ENCODE measurements at regions not wholly inside any gene's neighbourhood (a gene's known extent, or its start where the extent isn't known, plus 50 kb on each side); places are given as distances from the start of the nearest gene placed in this dataset.
"Not testable (repeated sequence)": the region's sequence is repeated elsewhere in the genome, so short reads cannot be mapped to it uniquely, and the experiment has no call there.

DNA sequence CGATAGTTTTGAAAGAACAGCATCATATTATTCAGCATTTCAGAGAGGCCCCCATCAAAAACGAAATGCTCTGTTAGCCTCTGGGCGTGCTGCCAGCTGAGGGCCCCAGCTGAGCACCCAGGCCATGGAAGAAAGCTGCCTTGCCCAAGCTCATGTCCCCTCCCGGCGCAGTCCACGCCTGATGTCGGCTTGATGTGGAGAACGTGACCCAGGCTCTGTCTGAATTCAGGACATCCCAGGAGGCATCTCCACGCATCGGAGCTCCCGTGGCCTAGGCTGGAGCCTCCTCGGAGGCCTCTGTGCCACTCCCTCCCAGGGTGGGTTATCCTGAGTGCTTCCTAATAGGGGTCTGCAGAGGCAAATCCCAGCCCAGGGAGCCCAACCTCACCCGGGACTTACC lies 218.3 kb upstream of the AKR1E2 start:
- H3K27me3 Mint-ChIP-seq = peaks cover 6 to 7% of the 10 kb centered on the region in 2 donors
- CTCF ChIA-PET = no interaction called here

DNA sequence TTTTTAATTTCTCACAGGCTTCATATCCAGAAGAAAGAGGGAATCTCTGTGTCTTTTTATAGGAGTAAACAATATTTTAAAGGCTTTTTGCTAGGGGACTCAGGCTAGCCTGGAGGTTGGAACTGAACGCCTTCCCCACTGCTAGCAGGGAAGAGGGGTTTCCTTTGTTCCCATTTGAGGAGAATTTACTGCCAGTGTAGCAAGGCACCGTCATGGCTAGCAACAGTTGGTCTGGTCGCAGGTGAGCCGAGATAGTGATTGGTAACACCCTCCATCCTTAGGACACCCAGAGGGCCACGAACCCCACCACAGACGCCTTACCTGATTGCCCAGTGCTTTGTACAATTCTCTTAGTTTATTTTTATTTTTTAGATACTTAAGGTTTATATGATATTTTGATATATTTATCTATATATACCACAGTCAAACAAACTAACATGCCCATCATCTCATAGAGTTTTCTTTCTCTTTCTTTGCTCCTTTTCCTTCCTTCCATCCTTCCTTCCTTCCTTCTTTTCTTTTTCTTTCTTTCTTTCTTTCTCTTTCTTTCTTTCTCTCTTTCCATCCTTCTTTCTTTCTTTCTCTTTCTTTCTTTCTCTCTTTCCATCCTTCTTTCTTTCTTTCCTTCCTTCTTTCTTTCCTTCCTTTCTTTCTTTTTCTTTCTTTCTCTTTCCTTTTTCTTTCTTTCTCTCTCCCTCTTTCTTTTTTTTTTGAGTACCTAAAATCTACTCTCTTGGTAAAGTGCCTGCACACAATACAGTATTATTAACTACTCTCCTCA lies 219.0 kb upstream of the AKR1E2 start:
- Histone ChIP-seq H3K27me3 (ENCODE audit: insufficient read depth, low read length, poor library complexity, severe bottlenecking) (no peaks in the 10 kb centered on the region), H3K36me3 (ENCODE audit: insufficient read depth, low read length) (no peaks in the 10 kb centered on the region), H3K27ac (ENCODE audit: low read depth, low read length) (no peak overlapping the region), H3K9me3 (ENCODE audit: low read length) (no peaks in the 10 kb centered on the region), H3K4me3 (ENCODE audit: low read length) (no peak overlapping the region), H3K4me1 (ENCODE audit: insufficient read depth, low read length) (no peaks in the 10 kb centered on the region)
- H3K36me3 Mint-ChIP-seq = no peaks in the 10 kb centered on the region
- H3K9me3 Mint-ChIP-seq = peaks cover 0 to 3% (median 0%) of the 10 kb centered on the region in 5 donors
- peaks cover 6% of the 10 kb centered on the region in 2 donors for H3K27me3 Mint-ChIP-seq
- H3K27ac Mint-ChIP-seq = no peak overlapping the region
- H3K4me3 Mint-ChIP-seq = no peak overlapping the region
- no peaks in the 10 kb centered on the region for H3K4me1 Mint-ChIP-seq
- POLR2A ChIA-PET = no interaction called here
- DNase-seq = no peak
- CTCF ChIA-PET = no interaction called here

More for the DNA sequence above, 218.3 kb upstream of the AKR1E2 start:
- Mint-ChIP-seq H3K27ac (no peak overlapping the region), H3K9me3 (no peaks in the 10 kb centered on the region), H3K4me1 (no peaks in the 10 kb centered on the region), H3K36me3 (no peaks in the 10 kb centered on the region), H3K4me3 (no peak overlapping the region)
- Histone ChIP-seq H3K27ac (ENCODE audit: low read depth, low read length) (no peak overlapping the region), H3K9me3 (ENCODE audit: low read length) (no peaks in the 10 kb centered on the region), H3K4me3 (ENCODE audit: low read length) (no peak overlapping the region), H3K4me1 (ENCODE audit: insufficient read depth, low read length) (no peaks in the 10 kb centered on the region), H3K27me3 (ENCODE audit: insufficient read depth, low read length, poor library complexity, severe bottlenecking) (no peaks in the 10 kb centered on the region), H3K36me3 (ENCODE audit: insufficient read depth, low read length) (no peaks in the 10 kb centered on the region)
- POLR2A ChIA-PET = no interaction called here
- no peak for DNase-seq

DNA sequence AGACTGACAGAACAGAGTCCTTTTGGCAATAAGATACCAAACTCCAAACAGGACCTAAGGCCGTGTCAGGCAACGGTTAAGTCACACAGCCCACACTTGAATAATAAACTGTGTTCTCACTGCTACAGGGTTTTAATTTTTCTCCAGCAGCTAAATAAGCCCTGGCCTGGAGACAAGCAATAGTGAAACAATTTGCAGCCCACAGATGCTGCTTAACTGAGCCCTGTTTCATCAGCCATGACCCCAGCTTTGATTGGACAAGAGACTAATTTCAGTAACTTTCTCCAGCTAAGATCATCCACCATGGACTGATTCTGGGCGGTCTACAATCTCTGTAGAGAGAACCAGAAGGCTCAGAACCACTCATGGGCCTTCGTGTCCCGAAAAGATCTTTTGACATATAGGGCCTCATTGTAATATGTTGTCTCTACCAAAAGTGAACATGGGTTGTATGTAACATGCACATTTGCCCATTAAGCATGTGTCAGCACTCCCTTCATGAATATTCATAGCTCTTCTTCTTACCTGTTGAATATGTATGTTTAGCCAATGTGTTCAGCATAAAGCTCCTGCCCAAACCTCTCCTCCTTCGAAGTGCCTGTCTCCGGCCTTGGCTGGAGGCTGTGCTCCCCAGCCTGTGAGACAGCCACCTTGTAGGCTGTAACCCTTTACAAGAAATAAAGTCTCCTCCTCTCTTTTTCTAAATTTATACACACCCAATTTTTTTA lies 223.1 kb upstream of the AKR1E2 start:
- Mint-ChIP-seq H3K27ac (no peak overlapping the region), H3K36me3 (no peaks in the 10 kb centered on the region), H3K4me3 (no peak overlapping the region), H3K27me3 (peaks cover 0 to 3% of the 10 kb centered on the region in 2 donors), H3K4me1 (no peaks in the 10 kb centered on the region), H3K9me3 (peaks cover 0 to 11% (median 0%) of the 10 kb centered on the region in 5 donors)
- no peak for DNase-seq
- CTCF ChIA-PET = no interaction called here
- H3K4me3 ChIP-seq (ENCODE audit: low read length) = no peak overlapping the region
- POLR2A ChIA-PET = no interaction called here
- no peaks in the 10 kb centered on the region for H3K4me1 ChIP-seq (ENCODE audit: insufficient read depth, low read length)
- H3K36me3 ChIP-seq (ENCODE audit: insufficient read depth, low read length) = no peaks in the 10 kb centered on the region
- H3K27ac ChIP-seq (ENCODE audit: low read depth, low read length) = no peak overlapping the region
- H3K9me3 ChIP-seq (ENCODE audit: low read length) = no peaks in the 10 kb centered on the region
- H3K27me3 ChIP-seq (ENCODE audit: insufficient read depth, low read length, poor library complexity, severe bottlenecking) = no peaks in the 10 kb centered on the region

DNA sequence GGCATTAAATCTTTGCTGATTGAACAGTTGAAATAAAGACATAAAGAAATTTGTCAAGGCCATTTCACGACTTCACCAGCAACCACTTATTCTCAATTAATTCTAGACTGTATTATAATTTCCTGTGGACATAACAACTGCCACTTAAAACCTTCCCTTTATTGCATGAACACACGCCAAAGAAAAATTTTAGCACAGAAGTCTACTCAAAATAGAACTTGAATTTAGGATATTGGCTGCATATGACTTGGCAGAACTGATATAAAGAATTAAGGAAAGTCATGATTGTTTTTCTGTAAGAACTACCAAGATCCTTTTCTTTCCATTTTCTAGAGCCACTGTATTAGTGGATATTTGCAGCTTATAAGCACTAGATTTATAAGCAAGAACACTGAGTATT lies 226.5 kb upstream of the AKR1E2 start:
- H3K4me3 Mint-ChIP-seq = no peak overlapping the region

DNA sequence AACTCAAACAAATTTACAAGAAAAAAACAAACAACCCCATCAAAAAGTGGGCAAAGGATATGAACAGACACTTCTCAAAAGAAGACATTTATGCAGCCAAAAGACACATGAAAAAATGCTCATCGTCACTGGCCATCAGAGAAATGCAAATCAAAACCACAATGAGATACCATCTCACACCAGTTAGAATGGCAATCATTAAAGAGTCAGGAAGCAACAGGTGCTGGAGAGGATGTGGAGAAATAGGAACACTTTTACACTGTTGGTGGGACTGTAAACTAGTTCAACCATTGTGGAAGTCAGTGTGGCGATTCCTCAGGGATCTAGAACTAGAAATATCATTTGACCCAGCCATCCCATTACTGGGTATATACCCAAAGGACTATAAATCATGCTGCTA lies 228.1 kb upstream of the AKR1E2 start:
- H3K36me3 Mint-ChIP-seq; H3K4me1 Mint-ChIP-seq; H3K27ac ChIP-seq (ENCODE audit: low read depth, low read length); H3K4me1 ChIP-seq (ENCODE audit: insufficient read depth, low read length); CTCF ChIA-PET; H3K27ac Mint-ChIP-seq; DNase-seq; H3K4me3 Mint-ChIP-seq; POLR2A ChIA-PET; H3K4me3 ChIP-seq (ENCODE audit: low read length); H3K27me3 ChIP-seq (ENCODE audit: insufficient read depth, low read length, poor library complexity, severe bottlenecking); H3K36me3 ChIP-seq (ENCODE audit: insufficient read depth, low read length); H3K9me3 ChIP-seq (ENCODE audit: low read length): not testable (repeated sequence)
- peaks cover 0 to 11% (median 0%) of the 10 kb centered on the region in 5 donors for H3K9me3 Mint-ChIP-seq
- H3K27me3 Mint-ChIP-seq = peaks cover 13 to 19% of the 10 kb centered on the region in 2 donors

More for the DNA sequence above, 226.5 kb upstream of the AKR1E2 start:
- H3K4me3 ChIP-seq (ENCODE audit: low read length) = no peak overlapping the region
- peaks cover 0 to 4% (median 0%) of the 10 kb centered on the region in 3 donors for H3K36me3 Mint-ChIP-seq
- no peak for DNase-seq
- H3K36me3 ChIP-seq (ENCODE audit: insufficient read depth, low read length) = no peaks in the 10 kb centered on the region
- no peak overlapping the region for H3K27ac ChIP-seq (ENCODE audit: low read depth, low read length)
- H3K27me3 Mint-ChIP-seq = peaks cover 11 to 19% of the 10 kb centered on the region in 2 donors
- ChIA-PET POLR2A (no interaction called here), CTCF (no interaction called here)
- no peaks in the 10 kb centered on the region for H3K4me1 ChIP-seq (ENCODE audit: insufficient read depth, low read length)
- H3K9me3 Mint-ChIP-seq = peaks cover 0 to 11% (median 0%) of the 10 kb centered on the region in 5 donors
- H3K27me3 ChIP-seq (ENCODE audit: insufficient read depth, low read length, poor library complexity, severe bottlenecking) = no peaks in the 10 kb centered on the region
- no peak overlapping the region for H3K27ac Mint-ChIP-seq
- H3K9me3 ChIP-seq (ENCODE audit: low read length) = no peaks in the 10 kb centered on the region
- no peaks in the 10 kb centered on the region for H3K4me1 Mint-ChIP-seq

DNA sequence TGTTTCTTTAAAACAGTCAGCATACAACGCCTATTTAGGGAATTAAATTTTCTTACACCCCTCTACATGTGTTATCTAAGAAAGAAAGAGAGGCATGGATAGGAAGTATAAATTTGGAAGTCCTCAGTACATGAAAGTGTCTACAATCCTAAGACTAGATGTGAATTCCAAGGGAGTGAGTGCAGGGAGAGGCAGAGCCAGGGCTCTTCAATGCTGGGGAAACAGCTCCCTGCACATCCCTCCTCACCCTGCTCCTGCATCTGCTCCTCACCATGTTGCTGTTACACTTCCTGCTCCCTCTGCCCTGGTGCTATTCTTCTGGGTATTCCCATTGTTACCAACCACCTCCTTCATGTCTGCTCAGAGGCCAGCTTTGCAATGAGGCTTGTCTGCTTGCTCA lies 229.1 kb upstream of the AKR1E2 start:
- H3K4me3 ChIP-seq (ENCODE audit: low read length) = no peak overlapping the region
- H3K4me1 ChIP-seq (ENCODE audit: insufficient read depth, low read length) = no peaks in the 10 kb centered on the region
- CTCF ChIA-PET = no interaction called here
- POLR2A ChIA-PET = no interaction called here
- H3K27me3 ChIP-seq (ENCODE audit: insufficient read depth, low read length, poor library complexity, severe bottlenecking) = no peaks in the 10 kb centered on the region
- Mint-ChIP-seq H3K4me1 (no peaks in the 10 kb centered on the region), H3K9me3 (peaks cover 0 to 7% (median 0%) of the 10 kb centered on the region in 5 donors), H3K27ac (no peak overlapping the region), H3K27me3 (peaks cover 13 to 19% of the 10 kb centered on the region in 2 donors), H3K4me3 (no peak overlapping the region), H3K36me3 (peaks cover 0 to 4% (median 0%) of the 10 kb centered on the region in 3 donors)
- H3K36me3 ChIP-seq (ENCODE audit: insufficient read depth, low read length) = no peaks in the 10 kb centered on the region
- no peak for DNase-seq
- H3K9me3 ChIP-seq (ENCODE audit: low read length) = no peaks in the 10 kb centered on the region
- H3K27ac ChIP-seq (ENCODE audit: low read depth, low read length) = no peak overlapping the region

DNA sequence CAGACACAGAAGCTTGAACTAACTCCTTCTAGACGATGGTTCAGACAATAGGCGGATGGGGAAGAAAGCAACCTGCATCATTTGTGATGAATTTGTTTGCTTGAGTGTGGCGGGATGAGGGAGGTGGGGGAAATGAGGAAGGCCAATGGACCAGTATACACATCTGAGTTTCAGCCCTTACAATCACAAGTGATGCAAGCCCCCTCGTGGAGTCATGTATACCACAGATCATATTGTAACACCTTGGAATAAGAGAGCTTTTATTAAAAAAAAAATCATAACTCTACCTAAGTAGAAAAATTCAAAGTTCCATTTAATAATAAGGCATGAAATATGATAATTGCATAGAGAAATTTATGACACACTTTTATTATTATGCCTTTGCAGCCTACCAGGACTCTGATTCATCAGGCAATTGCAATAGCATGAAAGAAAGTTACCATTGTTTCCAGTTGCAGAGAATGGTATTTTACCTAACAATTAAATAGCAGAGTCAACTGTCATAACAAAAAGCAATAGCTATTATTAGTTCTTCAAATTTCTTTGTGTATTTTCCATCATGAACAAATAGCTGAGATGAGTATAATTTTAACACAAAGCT lies 230.2 kb upstream of the AKR1E2 start:
- H3K27me3 ChIP-seq (ENCODE audit: insufficient read depth, low read length, poor library complexity, severe bottlenecking) = no peaks in the 10 kb centered on the region
- Mint-ChIP-seq H3K9me3 (no peaks in the 10 kb centered on the region), H3K27me3 (peaks cover 13 to 19% of the 10 kb centered on the region in 2 donors), H3K4me3 (no peak overlapping the region), H3K27ac (no peak overlapping the region), H3K4me1 (no peaks in the 10 kb centered on the region), H3K36me3 (peaks cover 0 to 4% (median 0%) of the 10 kb centered on the region in 3 donors)
- H3K4me1 ChIP-seq (ENCODE audit: insufficient read depth, low read length) = no peaks in the 10 kb centered on the region
- no peak for DNase-seq
- H3K36me3 ChIP-seq (ENCODE audit: insufficient read depth, low read length) = no peaks in the 10 kb centered on the region
- CTCF ChIA-PET = no interaction called here
- POLR2A ChIA-PET = no interaction called here
- H3K9me3 ChIP-seq (ENCODE audit: low read length) = no peaks in the 10 kb centered on the region
- no peak overlapping the region for H3K4me3 ChIP-seq (ENCODE audit: low read length)
- H3K27ac ChIP-seq (ENCODE audit: low read depth, low read length) = no peak overlapping the region

DNA sequence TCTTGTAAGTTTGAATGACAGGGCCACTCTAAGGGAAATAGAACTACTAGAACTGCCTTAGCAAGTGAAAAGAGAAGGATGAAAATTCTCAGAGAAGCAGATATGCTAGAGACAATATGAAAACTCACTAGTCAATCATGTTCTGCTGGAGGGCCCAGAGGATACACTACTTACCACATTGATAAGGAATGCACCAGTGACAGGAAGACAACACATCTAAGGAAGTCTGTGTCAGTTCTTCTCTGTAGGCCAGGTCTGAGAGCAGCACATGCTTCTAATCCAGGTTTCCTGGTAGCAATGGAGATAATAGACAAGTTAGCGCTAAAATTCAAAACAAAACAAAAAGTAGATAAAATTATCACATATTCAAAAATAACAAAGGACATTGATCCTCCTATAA lies 235.2 kb upstream of the AKR1E2 start:
- H3K4me1 Mint-ChIP-seq = no peaks in the 10 kb centered on the region
- ChIA-PET CTCF (no interaction called here), POLR2A (no interaction called here)
- no peaks in the 10 kb centered on the region for H3K27me3 ChIP-seq (ENCODE audit: insufficient read depth, low read length, poor library complexity, severe bottlenecking)
- H3K27ac Mint-ChIP-seq = no peak overlapping the region
- H3K4me1 ChIP-seq (ENCODE audit: insufficient read depth, low read length) = no peaks in the 10 kb centered on the region
- no peak for DNase-seq
- no peak overlapping the region for H3K4me3 ChIP-seq (ENCODE audit: low read length)
- H3K9me3 ChIP-seq (ENCODE audit: low read length) = no peaks in the 10 kb centered on the region
- no peak overlapping the region for H3K27ac ChIP-seq (ENCODE audit: low read depth, low read length)
- peaks cover 8 to 11% of the 10 kb centered on the region in 2 donors for H3K27me3 Mint-ChIP-seq
- no peaks in the 10 kb centered on the region for H3K36me3 ChIP-seq (ENCODE audit: insufficient read depth, low read length)
- no peaks in the 10 kb centered on the region for H3K9me3 Mint-ChIP-seq
- H3K4me3 Mint-ChIP-seq = no peak overlapping the region
- H3K36me3 Mint-ChIP-seq = peaks cover 0 to 4% (median 0%) of the 10 kb centered on the region in 3 donors

All from CD8-positive, alpha-beta memory T cell (primary cell).